Endodermal cell (in vitro differentiated cells): ENCODE measurements at regions not wholly inside any gene's neighbourhood (a gene's known extent, or its start where the extent isn't known, plus 50 kb on each side); places are given as distances from the start of the nearest gene placed in this dataset.

ENCODE experiments used
- DNase-seq: peaks from one replicate; pipeline ENCODE4 v3.0.0-alpha.2; 2017
- H3K27ac ChIP-seq: 2 replicates; pipeline ENCODE4 v1.5.1; 2013; ENCODE audit warnings: mild to moderate bottlenecking, low read depth, low read length, moderate library complexity
- H3K27me3 ChIP-seq: 2 replicates; pipeline ENCODE4 v1.6.1; 2013; ENCODE audit warnings: mild to moderate bottlenecking, low read length, moderate library complexity; ENCODE audit not compliant: insufficient read depth, control insufficient read depth, poor library complexity, severe bottlenecking
- H3K36me3 ChIP-seq: 2 replicates; pipeline ENCODE4 v1.7.0; 2013; ENCODE audit warnings: mild to moderate bottlenecking, low read length, moderate library complexity; ENCODE audit not compliant: control insufficient read depth, insufficient read depth
- H3K4me1 ChIP-seq: one replicate; pipeline ENCODE4 v1.7.0; 2013; ENCODE audit warnings: low read length; ENCODE audit not compliant: control insufficient read depth, insufficient read depth
- H3K4me3 ChIP-seq: 2 replicates; pipeline ENCODE4 v1.5.1; 2013; ENCODE audit warnings: mild to moderate bottlenecking, low read length, moderate library complexity
- H3K9ac ChIP-seq: 2 replicates; pipeline ENCODE4 v1.6.1; 2013; ENCODE audit warnings: mild to moderate bottlenecking, low read length, moderate library complexity; ENCODE audit not compliant: poor library complexity, severe bottlenecking; ENCODE audit errors: extremely low read depth
- H3K9me3 ChIP-seq: 2 replicates; pipeline ENCODE4 v1.6.1; 2013; ENCODE audit warnings: mild to moderate bottlenecking, low read length, moderate library complexity; ENCODE audit not compliant: control insufficient read depth
- H3K27ac Mint-ChIP-seq: 2 replicates; pipeline ENCODE4 v1.8.0; 2020; ENCODE audit warnings: mixed read lengths
- H3K27me3 Mint-ChIP-seq: 2 replicates; pipeline ENCODE4 v1.8.0; 2021; ENCODE audit warnings: mild to moderate bottlenecking, mixed read lengths; ENCODE audit not compliant: insufficient read depth
- H3K36me3 Mint-ChIP-seq: 2 replicates; pipeline ENCODE4 v1.8.0; 2020; ENCODE audit warnings: low read depth, mixed read lengths
- H3K4me1 Mint-ChIP-seq: 2 replicates; pipeline ENCODE4 v1.8.0; 2020; ENCODE audit warnings: mixed read lengths
- H3K4me3 Mint-ChIP-seq: 2 replicates; pipeline ENCODE4 v1.8.0; 2020; ENCODE audit warnings: mild to moderate bottlenecking, moderate library complexity, mixed read lengths
- H3K9me3 Mint-ChIP-seq: 2 replicates; pipeline ENCODE4 v1.8.0; 2020; ENCODE audit warnings: mild to moderate bottlenecking, mixed read lengths
- WGBS, 2 experiments: methylation state at CpG; one replicate each; pipeline versions ENCODE4 v1.1.5 to v1.1.7; 2013; ENCODE audit warnings: missing lambda C conversion rate in 2 of 2, mixed read lengths in 1 of 2; ENCODE audit not compliant: insufficient coverage in 1 of 2, insufficient read length in 1 of 2; 5-methylcytosine and 5-hydroxymethylcytosine counted together
- TF ChIP-seq, protein P1 (sequence below): fragments of 200-600 bp; sonication (generic); conservative IDR thresholded peaks from 2 replicates; pipeline ENCODE4 v1.5.0; 2021; ENCODE audit warnings: antibody characterized with exemption, mild to moderate bottlenecking

DNA sequence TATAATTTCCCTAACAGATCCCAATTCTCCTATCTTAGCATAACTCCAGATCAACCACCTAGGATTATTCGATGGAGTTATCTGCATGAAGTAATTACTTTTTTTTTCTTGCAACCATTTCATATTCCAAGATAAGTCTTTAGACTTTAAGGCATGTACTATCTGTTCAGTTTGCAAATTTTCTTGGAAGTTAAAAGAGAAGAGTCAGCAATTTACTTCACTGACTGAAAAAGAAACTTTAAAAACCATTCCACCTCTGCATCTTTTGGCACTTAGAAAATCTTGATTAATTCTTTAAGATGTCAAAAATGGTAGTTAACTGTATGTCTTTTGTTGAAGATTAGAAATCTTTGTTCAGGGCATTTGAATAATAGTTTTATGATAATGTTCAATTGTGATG lies 830.5 kb upstream of the KLHL29 start:
- Histone ChIP-seq H3K9ac (no peak overlapping the region), H3K4me3 (no peak overlapping the region), H3K27ac (no peak overlapping the region), H3K36me3 (no peaks in the 10 kb centered on the region), H3K4me1 (no peaks in the 10 kb centered on the region), H3K27me3 (no peaks in the 10 kb centered on the region), H3K9me3 (peaks cover 18% of the 10 kb centered on the region)
- TF ChIP-seq, protein P1, sequence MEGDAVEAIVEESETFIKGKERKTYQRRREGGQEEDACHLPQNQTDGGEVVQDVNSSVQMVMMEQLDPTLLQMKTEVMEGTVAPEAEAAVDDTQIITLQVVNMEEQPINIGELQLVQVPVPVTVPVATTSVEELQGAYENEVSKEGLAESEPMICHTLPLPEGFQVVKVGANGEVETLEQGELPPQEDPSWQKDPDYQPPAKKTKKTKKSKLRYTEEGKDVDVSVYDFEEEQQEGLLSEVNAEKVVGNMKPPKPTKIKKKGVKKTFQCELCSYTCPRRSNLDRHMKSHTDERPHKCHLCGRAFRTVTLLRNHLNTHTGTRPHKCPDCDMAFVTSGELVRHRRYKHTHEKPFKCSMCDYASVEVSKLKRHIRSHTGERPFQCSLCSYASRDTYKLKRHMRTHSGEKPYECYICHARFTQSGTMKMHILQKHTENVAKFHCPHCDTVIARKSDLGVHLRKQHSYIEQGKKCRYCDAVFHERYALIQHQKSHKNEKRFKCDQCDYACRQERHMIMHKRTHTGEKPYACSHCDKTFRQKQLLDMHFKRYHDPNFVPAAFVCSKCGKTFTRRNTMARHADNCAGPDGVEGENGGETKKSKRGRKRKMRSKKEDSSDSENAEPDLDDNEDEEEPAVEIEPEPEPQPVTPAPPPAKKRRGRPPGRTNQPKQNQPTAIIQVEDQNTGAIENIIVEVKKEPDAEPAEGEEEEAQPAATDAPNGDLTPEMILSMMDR: no peak
- Mint-ChIP-seq H3K36me3 (peaks cover 9% of the 10 kb centered on the region), H3K27ac (no peak overlapping the region), H3K4me1 (peaks cover 16% of the 10 kb centered on the region), H3K4me3 (no peak overlapping the region), H3K27me3 (no peaks in the 10 kb centered on the region), H3K9me3 (peaks cover 16% of the 10 kb centered on the region)
- 100% methylated on average over 1 of the region's 1 CpG for WGBS, 2 experiments
- no peak for DNase-seq

DNA sequence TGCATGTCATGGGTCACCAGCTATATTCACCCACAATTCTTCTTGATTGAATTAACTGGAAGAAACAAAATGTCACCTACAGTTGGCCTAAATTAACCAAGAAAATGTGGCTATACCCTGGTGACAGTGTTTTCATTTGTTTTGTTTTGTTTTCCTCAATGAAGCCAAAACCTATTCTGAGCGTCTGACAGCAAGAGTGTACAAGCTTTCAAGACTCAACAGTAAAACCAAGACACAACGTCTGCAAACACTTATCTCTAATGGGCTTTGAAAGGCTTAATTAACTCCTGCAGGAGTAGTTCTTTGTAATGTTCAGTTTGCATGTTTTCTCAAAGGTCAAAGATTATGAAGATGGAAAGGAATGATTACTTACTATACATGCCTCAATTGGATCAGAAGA lies 827.6 kb upstream of the KLHL29 start:
- no peaks in the 10 kb centered on the region for H3K36me3 ChIP-seq
- no peak for DNase-seq
- no peak overlapping the region for H3K27ac ChIP-seq
- peaks cover under 1% of the 10 kb centered on the region for H3K9me3 ChIP-seq
- no peaks in the 10 kb centered on the region for H3K27me3 Mint-ChIP-seq
- H3K4me3 Mint-ChIP-seq: no peak overlapping the region
- peaks cover 16% of the 10 kb centered on the region for H3K4me1 Mint-ChIP-seq
- no peaks in the 10 kb centered on the region for H3K27me3 ChIP-seq
- no peaks in the 10 kb centered on the region for H3K9me3 Mint-ChIP-seq
- no peaks in the 10 kb centered on the region for H3K4me1 ChIP-seq
- no peaks in the 10 kb centered on the region for H3K36me3 Mint-ChIP-seq
- H3K4me3 ChIP-seq: no peak overlapping the region
- H3K27ac Mint-ChIP-seq: no peak overlapping the region
- TF ChIP-seq, protein P1: no peak
- WGBS, 2 experiments: 75% methylated on average over 2 of the region's 2 CpGs; no CpG with 5 or more reads in 1 of the 2 experiments
- no peak overlapping the region for H3K9ac ChIP-seq

DNA sequence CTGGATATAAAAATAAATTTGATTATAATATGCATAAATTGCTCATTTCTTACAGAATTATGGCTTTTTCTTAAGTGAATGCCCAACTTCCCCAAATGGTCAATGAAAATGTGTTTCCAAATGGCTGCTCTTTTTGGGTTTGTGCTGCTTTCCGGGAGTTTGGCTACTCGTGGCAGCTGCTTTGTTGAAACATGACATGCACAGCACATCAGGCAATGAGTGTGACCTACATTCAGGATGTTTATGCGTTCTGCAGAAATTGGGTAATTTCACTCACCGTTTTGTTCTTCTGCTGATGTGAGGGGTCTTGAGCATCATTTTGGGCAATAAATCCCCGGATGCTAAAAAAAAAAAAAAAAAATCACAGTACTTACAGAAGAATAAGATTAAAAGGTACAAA lies 825.0 kb upstream of the KLHL29 start:
- TF ChIP-seq, protein P1: no peak
- no peak overlapping the region for H3K27ac Mint-ChIP-seq
- H3K27me3 ChIP-seq: no peaks in the 10 kb centered on the region
- H3K27ac ChIP-seq: no peak overlapping the region
- DNase-seq: no peak
- no peaks in the 10 kb centered on the region for H3K36me3 ChIP-seq
- H3K9ac ChIP-seq: no peak overlapping the region
- no peaks in the 10 kb centered on the region for H3K27me3 Mint-ChIP-seq
- H3K4me3 Mint-ChIP-seq: no peak overlapping the region
- H3K9me3 ChIP-seq: no peaks in the 10 kb centered on the region
- 85 to 95% methylated on average over 3 to 4 of the region's 5 CpGs for WGBS, 2 experiments
- no peaks in the 10 kb centered on the region for H3K4me1 ChIP-seq
- H3K4me1 Mint-ChIP-seq: peaks cover 16% of the 10 kb centered on the region
- no peaks in the 10 kb centered on the region for H3K9me3 Mint-ChIP-seq
- no peak overlapping the region for H3K4me3 ChIP-seq
- H3K36me3 Mint-ChIP-seq: no peaks in the 10 kb centered on the region
